Chondrocyte (in vitro differentiated cells): ENCODE measurements at regions not wholly inside any gene's neighbourhood (a gene's known extent, or its start where the extent isn't known, plus 50 kb on each side); places are given as distances from the start of the nearest gene placed in this dataset.

Experiments
- DNase-seq: peaks from one replicate; pipeline ENCODE4 v3.0.0; 2021; ENCODE audit warnings: mixed read lengths, low spot score
- H3K27ac Mint-ChIP-seq: one replicate; pipeline ENCODE4 v1.8.0; 2021; ENCODE audit warnings: mild to moderate bottlenecking, moderate library complexity, mixed read lengths; ENCODE audit not compliant: unreplicated experiment
- H3K27me3 Mint-ChIP-seq: 2 replicates; pipeline ENCODE4 v1.8.0; 2021; ENCODE audit warnings: low read depth, mixed read lengths
- H3K36me3 Mint-ChIP-seq: 2 replicates; pipeline ENCODE4 v1.8.0; 2021; ENCODE audit warnings: low read depth, mixed read lengths
- H3K4me1 Mint-ChIP-seq: 2 replicates; pipeline ENCODE4 v1.8.0; 2021; ENCODE audit warnings: low read depth, mild to moderate bottlenecking, mixed read lengths
- H3K4me3 Mint-ChIP-seq: one replicate; pipeline ENCODE4 v1.8.0; 2021; ENCODE audit warnings: mild to moderate bottlenecking, moderate library complexity, mixed read lengths; ENCODE audit not compliant: unreplicated experiment
- H3K9me3 Mint-ChIP-seq: 2 replicates; pipeline ENCODE4 v1.8.0; 2021; ENCODE audit warnings: low read depth, mixed read lengths
- TF ChIP-seq, protein P1 (sequence below): fragments of 200-600 bp; sonication (generic); IDR thresholded peaks from 2 replicates; pipeline ENCODE4 v1.5.0; 2021; ENCODE audit warnings: antibody characterized with exemption, mild to moderate bottlenecking, moderate library complexity

DNA sequence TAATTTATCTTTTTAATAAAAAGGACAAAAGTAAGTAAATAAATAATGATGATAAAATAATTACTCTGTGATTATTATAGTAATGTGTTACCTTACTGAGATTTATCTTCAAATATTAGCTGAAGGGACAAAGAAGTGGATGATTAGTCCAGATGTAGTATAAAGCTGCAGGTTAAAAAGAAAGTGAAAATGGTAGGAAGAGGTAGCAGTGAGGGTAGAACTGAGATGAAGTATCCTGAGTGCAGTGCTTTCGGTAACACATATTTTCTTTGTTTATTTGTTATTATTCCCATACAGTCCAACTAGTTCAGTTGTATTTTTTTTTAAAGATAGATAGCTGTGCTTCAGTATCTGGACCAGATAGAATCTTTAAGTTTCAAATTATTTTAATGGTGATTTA lies 1203.5 kb downstream of the NCAM2 start:
- Mint-ChIP-seq H3K27ac (no peak overlapping the region), H3K9me3 (peaks cover 8% of the 10 kb centered on the region), H3K36me3 (no peaks in the 10 kb centered on the region), H3K27me3 (peaks cover 1% of the 10 kb centered on the region), H3K4me3 (no peak overlapping the region), H3K4me1 (no peaks in the 10 kb centered on the region)
- TF ChIP-seq, protein P1, sequence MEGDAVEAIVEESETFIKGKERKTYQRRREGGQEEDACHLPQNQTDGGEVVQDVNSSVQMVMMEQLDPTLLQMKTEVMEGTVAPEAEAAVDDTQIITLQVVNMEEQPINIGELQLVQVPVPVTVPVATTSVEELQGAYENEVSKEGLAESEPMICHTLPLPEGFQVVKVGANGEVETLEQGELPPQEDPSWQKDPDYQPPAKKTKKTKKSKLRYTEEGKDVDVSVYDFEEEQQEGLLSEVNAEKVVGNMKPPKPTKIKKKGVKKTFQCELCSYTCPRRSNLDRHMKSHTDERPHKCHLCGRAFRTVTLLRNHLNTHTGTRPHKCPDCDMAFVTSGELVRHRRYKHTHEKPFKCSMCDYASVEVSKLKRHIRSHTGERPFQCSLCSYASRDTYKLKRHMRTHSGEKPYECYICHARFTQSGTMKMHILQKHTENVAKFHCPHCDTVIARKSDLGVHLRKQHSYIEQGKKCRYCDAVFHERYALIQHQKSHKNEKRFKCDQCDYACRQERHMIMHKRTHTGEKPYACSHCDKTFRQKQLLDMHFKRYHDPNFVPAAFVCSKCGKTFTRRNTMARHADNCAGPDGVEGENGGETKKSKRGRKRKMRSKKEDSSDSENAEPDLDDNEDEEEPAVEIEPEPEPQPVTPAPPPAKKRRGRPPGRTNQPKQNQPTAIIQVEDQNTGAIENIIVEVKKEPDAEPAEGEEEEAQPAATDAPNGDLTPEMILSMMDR: no peak
- no peak for DNase-seq

- TF ChIP-seq, protein P1: no peak
- no peaks in the 10 kb centered on the region for H3K36me3 Mint-ChIP-seq
- H3K4me1 Mint-ChIP-seq: no peaks in the 10 kb centered on the region
- peaks cover 15% of the 10 kb centered on the region for H3K9me3 Mint-ChIP-seq
- no peak for DNase-seq
- no peaks in the 10 kb centered on the region for H3K27me3 Mint-ChIP-seq
- no peak overlapping the region for H3K4me3 Mint-ChIP-seq
- H3K27ac Mint-ChIP-seq: no peak overlapping the region
Measured at GRCh38 chr21:22209304-22209700, 1211.1 kb downstream of the NCAM2 start.

- Mint-ChIP-seq H3K27ac (no peak overlapping the region), H3K27me3 (no peaks in the 10 kb centered on the region), H3K9me3 (peaks cover 13% of the 10 kb centered on the region), H3K36me3 (no peaks in the 10 kb centered on the region), H3K4me1 (no peaks in the 10 kb centered on the region), H3K4me3 (no peak overlapping the region)
- DNase-seq: no peak
- TF ChIP-seq, protein P1: no peak
Measured at GRCh38 chr21:22211943-22212342, 1213.7 kb downstream of the NCAM2 start.

DNA sequence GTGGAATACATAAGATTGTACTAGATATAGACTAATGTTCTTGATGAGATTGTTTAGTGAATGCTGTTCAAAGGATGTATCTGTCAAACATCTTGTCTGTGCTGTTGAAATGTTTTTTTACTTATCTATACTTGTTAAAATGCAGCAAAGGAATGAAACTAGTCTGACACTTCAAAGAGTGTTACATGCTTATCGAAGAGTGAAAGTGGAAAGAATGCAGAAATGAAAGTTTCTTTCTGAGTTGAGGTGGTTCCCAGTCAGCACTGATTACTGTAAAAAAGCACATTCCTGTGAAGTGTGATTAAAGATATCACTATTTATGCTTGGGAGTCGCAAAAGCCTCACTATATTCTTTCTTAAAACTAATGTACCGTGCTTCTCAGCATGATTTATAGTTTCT lies 1225.2 kb downstream of the NCAM2 start:
- DNase-seq: no peak
- Mint-ChIP-seq H3K9me3 (peaks cover 3% of the 10 kb centered on the region), H3K36me3 (no peaks in the 10 kb centered on the region), H3K4me1 (peaks cover 3% of the 10 kb centered on the region), H3K4me3 (no peak overlapping the region), H3K27me3 (no peaks in the 10 kb centered on the region), H3K27ac (no peak overlapping the region)
- TF ChIP-seq, protein P1: no peak

GRCh38 chr21:22224261-22224660 lies 1226.1 kb downstream of the NCAM2 start:
- peaks cover 3% of the 10 kb centered on the region for H3K9me3 Mint-ChIP-seq
- H3K4me3 Mint-ChIP-seq: no peak overlapping the region
- H3K27me3 Mint-ChIP-seq: no peaks in the 10 kb centered on the region
- no peaks in the 10 kb centered on the region for H3K36me3 Mint-ChIP-seq
- H3K27ac Mint-ChIP-seq: no peak overlapping the region
- DNase-seq: no peak
- TF ChIP-seq, protein P1: no peak
- H3K4me1 Mint-ChIP-seq: peaks cover 3% of the 10 kb centered on the region
